Hepatocyte (in vitro differentiated cells): ENCODE measurements at regions not wholly inside any gene's neighbourhood (a gene's known extent, or its start where the extent isn't known, plus 50 kb on each side); places are given as distances from the start of the nearest gene placed in this dataset.

Experiments used
- DNase-seq: peaks from one replicate; pipeline ENCODE4 v3.0.0-alpha.2; 2016; ENCODE audit warnings: low spot score
- H2AFZ ChIP-seq: fragments of 200-600 bp; sonication (generic); 2 replicates; pipeline ENCODE4 v1.6.0; 2016; ENCODE audit warnings: antibody characterized with exemption, mild to moderate bottlenecking
- H3K27ac ChIP-seq: fragments of 200-600 bp; sonication (generic); 2 replicates; pipeline ENCODE4 v1.5.1; 2016; ENCODE audit warnings: mild to moderate bottlenecking
- H3K27me3 ChIP-seq: fragments of 200-600 bp; sonication (generic); 2 replicates; pipeline ENCODE4 v1.6.1; 2016
- H3K36me3 ChIP-seq: fragments of 200-600 bp; sonication (generic); replicated peaks from 2 replicates; pipeline ENCODE4 v1.5.1; 2016; ENCODE audit warnings: low read depth; ENCODE audit not compliant: insufficient read depth
- H3K4me1 ChIP-seq: fragments of 200-600 bp; sonication (generic); 2 replicates; pipeline ENCODE4 v1.5.1; 2016; ENCODE audit warnings: mild to moderate bottlenecking, moderate library complexity; ENCODE audit not compliant: insufficient read depth
- H3K4me2 ChIP-seq: fragments of 200-600 bp; sonication (generic); 2 replicates; pipeline ENCODE4 v1.6.0; 2016
- H3K4me3 ChIP-seq: fragments of 200-600 bp; sonication (generic); 2 replicates; pipeline ENCODE4 v1.5.1; 2016; ENCODE audit warnings: mild to moderate bottlenecking
- H3K79me2 ChIP-seq: fragments of 200-600 bp; sonication (generic); 2 replicates; pipeline ENCODE4 v1.6.0; 2017; ENCODE audit warnings: mild to moderate bottlenecking
- H3K9me2 ChIP-seq: fragments of 200-600 bp; sonication (generic); replicated peaks from 2 replicates; pipeline ENCODE4 v1.6.0; 2017; ENCODE audit warnings: mild to moderate bottlenecking; ENCODE audit not compliant: insufficient read depth
- H3K9me3 ChIP-seq: fragments of 200-600 bp; sonication (generic); 2 replicates; pipeline ENCODE4 v1.5.1; 2016; ENCODE audit warnings: low read depth, mild to moderate bottlenecking
- H4K20me1 ChIP-seq: fragments of 200-600 bp; sonication (generic); 2 replicates; pipeline ENCODE4 v1.6.0; 2016; ENCODE audit warnings: mild to moderate bottlenecking; ENCODE audit not compliant: insufficient read depth, poor library complexity, severe bottlenecking
- CTCF ChIP-seq: fragments of 200-600 bp; sonication (generic); IDR thresholded peaks from 2 replicates; pipeline ENCODE4 v1.5.1; 2016; ENCODE audit warnings: antibody characterized with exemption, mild to moderate bottlenecking; ENCODE audit not compliant: poor library complexity
- EZH2 ChIP-seq: fragments of 200-600 bp; sonication (generic); IDR thresholded peaks from 2 replicates; pipeline ENCODE4 v1.6.1; 2016; ENCODE audit warnings: antibody characterized with exemption, mild to moderate bottlenecking, borderline replicate concordance
- EZH2phosphoT487 ChIP-seq: fragments of 200-600 bp; sonication (generic); IDR thresholded peaks from one replicate; pipeline ENCODE4 v1.6.1; 2018; ENCODE audit warnings: antibody characterized with exemption, mild to moderate bottlenecking, low read depth, moderate library complexity; ENCODE audit not compliant: unreplicated experiment, severe bottlenecking
- WGBS: methylation state at CpG from one replicate; pipeline ENCODE4 v1.1.6; 2016; ENCODE audit warnings: low lambda C conversion rate; ENCODE audit errors: missing lambda C conversion rate; 5-methylcytosine and 5-hydroxymethylcytosine counted together

- DNase-seq = no peak
- Histone ChIP-seq H3K4me1 (no peaks in the 10 kb centered on the region), H4K20me1 (no peaks in the 10 kb centered on the region), H3K79me2 (no peaks in the 10 kb centered on the region), H3K9me3 (no peaks in the 10 kb centered on the region), H3K9me2 (no peaks in the 10 kb centered on the region), H3K27me3 (no peaks in the 10 kb centered on the region), H3K36me3 (no peaks in the 10 kb centered on the region), H3K4me2 (no peak overlapping the region), H2AFZ (no peak overlapping the region), H3K27ac (no peak overlapping the region), H3K4me3 (no peak overlapping the region)
- 46% methylated on average over 2 of the region's 2 CpGs for WGBS
- TF ChIP-seq CTCF (no peak), EZH2 (no peak), EZH2phosphoT487 (no peak)
Measured at GRCh38 chrX:65846974-65847373, 179.5 kb downstream of the MSN start.

GRCh38 chrX:65841263-65841662, 173.8 kb downstream of the MSN start:
- no peak overlapping the region for H3K4me2 ChIP-seq
- 81% methylated on average over 2 of the region's 2 CpGs for WGBS
- H2AFZ ChIP-seq = no peak overlapping the region

GRCh38 chrX:65838674-65839073, 171.2 kb downstream of the MSN start:
- no peak overlapping the region for H3K4me3 ChIP-seq
- no peaks in the 10 kb centered on the region for H3K9me3 ChIP-seq
- no peaks in the 10 kb centered on the region for H4K20me1 ChIP-seq
- WGBS = 73% methylated on average over 3 of the region's 3 CpGs
- H3K4me2 ChIP-seq = no peak overlapping the region
- TF ChIP-seq EZH2phosphoT487 (no peak), CTCF (no peak)
- H3K4me1 ChIP-seq = no peaks in the 10 kb centered on the region
- no peaks in the 10 kb centered on the region for H3K79me2 ChIP-seq
- no peak for DNase-seq
- no peak overlapping the region for H2AFZ ChIP-seq
- H3K27ac ChIP-seq = no peak overlapping the region
- no peaks in the 10 kb centered on the region for H3K9me2 ChIP-seq
- no peaks in the 10 kb centered on the region for H3K27me3 ChIP-seq
- no peaks in the 10 kb centered on the region for H3K36me3 ChIP-seq

More at GRCh38 chrX:65841263-65841662, 173.8 kb downstream of the MSN start:
- Histone ChIP-seq H3K79me2 (no peaks in the 10 kb centered on the region), H3K9me3 (no peaks in the 10 kb centered on the region), H4K20me1 (no peaks in the 10 kb centered on the region), H3K9me2 (no peaks in the 10 kb centered on the region), H3K27me3 (no peaks in the 10 kb centered on the region), H3K4me1 (no peaks in the 10 kb centered on the region), H3K4me3 (no peak overlapping the region), H3K36me3 (no peaks in the 10 kb centered on the region), H3K27ac (no peak overlapping the region)
- TF ChIP-seq CTCF = no peak
- no peak for TF ChIP-seq EZH2
- TF ChIP-seq EZH2phosphoT487 = no peak
- no peak for DNase-seq

GRCh38 chrX:65837875-65838549, 170.6 kb downstream of the MSN start:
- Histone ChIP-seq H3K36me3 (no peaks in the 10 kb centered on the region), H3K9me2 (no peaks in the 10 kb centered on the region), H3K27ac (no peak overlapping the region), H3K4me3 (no peak overlapping the region), H3K4me1 (no peaks in the 10 kb centered on the region), H2AFZ (no peak overlapping the region), H3K9me3 (no peaks in the 10 kb centered on the region), H3K27me3 (no peaks in the 10 kb centered on the region), H4K20me1 (no peaks in the 10 kb centered on the region), H3K4me2 (no peak overlapping the region), H3K79me2 (no peaks in the 10 kb centered on the region)
- no peak for TF ChIP-seq EZH2
- no peak for TF ChIP-seq CTCF
- no peak for TF ChIP-seq EZH2phosphoT487
- WGBS = 80% methylated on average over 4 of the region's 4 CpGs
- DNase-seq = no peak
